NB4 (cell line): ENCODE measurements at regions not wholly inside any gene's neighbourhood (a gene's known extent, or its start where the extent isn't known, plus 50 kb on each side); places are given as distances from the start of the nearest gene placed in this dataset.

Experiments used
- CTCF ChIP-seq: IDR thresholded peaks from one replicate; pipeline ENCODE4 v1.5.1; 2012; ENCODE audit warnings: low read depth, low read length
- MAX ChIP-seq: IDR thresholded peaks from 2 replicates; pipeline ENCODE4 v1.6.1; 2011; ENCODE audit warnings: low read depth, low read length

GRCh38 chr4:57672846-57673433, 562.8 kb upstream of the IGFBP7 start:
- no peak for TF ChIP-seq MAX
- no peak for TF ChIP-seq CTCF
